Testis (tissue), 2 donors: ENCODE measurements at regions not wholly inside any gene's neighbourhood (a gene's known extent, or its start where the extent isn't known, plus 50 kb on each side); places are given as distances from the start of the nearest gene placed in this dataset.

Source experiments
- DNase-seq: peaks from one replicate; pipeline ENCODE4 v3.0.0-alpha.2; 2019
- H3K27ac ChIP-seq, 2 donors: fragments of 200-600 bp; sonication (generic); one replicate each; pipeline ENCODE4 v1.5.1; 2019
- H3K27me3 ChIP-seq: fragments of 200-600 bp; sonication (generic); one replicate; pipeline ENCODE4 v1.5.1; 2019
- H3K36me3 ChIP-seq: fragments of 200-600 bp; sonication (generic); one replicate; pipeline ENCODE4 v1.5.1; 2017; ENCODE audit warnings: low read depth; ENCODE audit errors: missing control alignments
- H3K4me1 ChIP-seq: fragments of 200-600 bp; sonication (generic); one replicate; pipeline ENCODE4 v1.5.1; 2019
- H3K4me3 ChIP-seq, 2 donors: fragments of 200-600 bp; sonication (generic); one replicate each; pipeline ENCODE4 v1.5.1; 2017 to 2019
- H3K9me3 ChIP-seq: fragments of 200-600 bp; sonication (generic); one replicate; pipeline ENCODE4 v1.5.1; 2017
- POLR2A ChIP-seq: fragments of 450-650 bp; IDR thresholded peaks from one replicate; pipeline ENCODE4 v1.6.1; 2017; ENCODE audit warnings: antibody characterized with exemption, mild to moderate bottlenecking, moderate library complexity
- WGBS, 2 donors: methylation state at CpG; one replicate each; pipeline ENCODE4 v1.1.5; 2018; 5-methylcytosine and 5-hydroxymethylcytosine counted together
- intact Hi-C: fragments of 100-400 bp; cut with DNase I; formaldehyde crosslinking; loops from one replicate; pipeline ENCODE4 v1.15.1; 2023; ENCODE audit warnings: low total_unique reads
- TF ChIP-seq, protein P1 (sequence below), 3 experiments: fragments of 450-650 bp in 2 of 3; fragments of 200-600 bp in 1 of 3; sonication (generic) in 1 of 3; IDR thresholded peaks; one replicate each; pipeline ENCODE4 v1.5.1; 2016 to 2019; ENCODE audit warnings: antibody characterized with exemption in 3 of 3, mild to moderate bottlenecking in 2 of 3, moderate library complexity in 1 of 3

GRCh38 chr1:191388283-191388682 lies 770.0 kb upstream of the RGS18 start:
- Histone ChIP-seq H3K27ac (no peak overlapping the region), H3K36me3 (no peaks in the 10 kb centered on the region), H3K27me3 (no peaks in the 10 kb centered on the region), H3K9me3 (no peaks in the 10 kb centered on the region), H3K4me3 (no peak overlapping the region), H3K4me1 (no peaks in the 10 kb centered on the region)
- TF ChIP-seq, protein P1, sequence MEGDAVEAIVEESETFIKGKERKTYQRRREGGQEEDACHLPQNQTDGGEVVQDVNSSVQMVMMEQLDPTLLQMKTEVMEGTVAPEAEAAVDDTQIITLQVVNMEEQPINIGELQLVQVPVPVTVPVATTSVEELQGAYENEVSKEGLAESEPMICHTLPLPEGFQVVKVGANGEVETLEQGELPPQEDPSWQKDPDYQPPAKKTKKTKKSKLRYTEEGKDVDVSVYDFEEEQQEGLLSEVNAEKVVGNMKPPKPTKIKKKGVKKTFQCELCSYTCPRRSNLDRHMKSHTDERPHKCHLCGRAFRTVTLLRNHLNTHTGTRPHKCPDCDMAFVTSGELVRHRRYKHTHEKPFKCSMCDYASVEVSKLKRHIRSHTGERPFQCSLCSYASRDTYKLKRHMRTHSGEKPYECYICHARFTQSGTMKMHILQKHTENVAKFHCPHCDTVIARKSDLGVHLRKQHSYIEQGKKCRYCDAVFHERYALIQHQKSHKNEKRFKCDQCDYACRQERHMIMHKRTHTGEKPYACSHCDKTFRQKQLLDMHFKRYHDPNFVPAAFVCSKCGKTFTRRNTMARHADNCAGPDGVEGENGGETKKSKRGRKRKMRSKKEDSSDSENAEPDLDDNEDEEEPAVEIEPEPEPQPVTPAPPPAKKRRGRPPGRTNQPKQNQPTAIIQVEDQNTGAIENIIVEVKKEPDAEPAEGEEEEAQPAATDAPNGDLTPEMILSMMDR (IDR thresholded peaks at IDR 0.05), result no peak
- no peak for TF ChIP-seq POLR2A
- intact Hi-C loops, result no loop called here
- DNase-seq, result no peak

DNA sequence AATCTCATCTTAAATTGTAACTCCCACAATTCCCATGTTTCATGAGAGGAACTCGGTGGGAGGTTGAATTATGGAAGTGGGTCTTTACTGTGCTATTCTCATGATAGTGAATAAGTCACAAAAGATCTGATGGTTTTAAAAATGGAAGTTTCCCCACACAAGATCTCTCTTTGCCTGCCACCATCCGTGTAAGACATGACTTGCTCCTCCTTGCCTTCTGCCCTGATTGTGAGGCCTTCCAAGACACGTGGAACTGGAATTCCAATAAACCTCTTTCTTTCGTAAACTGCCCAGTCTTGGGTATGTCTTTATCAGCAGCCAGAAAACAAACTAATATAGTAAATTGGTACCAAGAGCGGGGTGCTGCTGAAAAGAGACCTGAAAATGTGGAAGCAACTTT lies 761.6 kb upstream of the RGS18 start:
- H3K27ac ChIP-seq, result no peak overlapping the region
- no peak overlapping the region for H3K4me3 ChIP-seq
- no peaks in the 10 kb centered on the region for H3K27me3 ChIP-seq
- H3K36me3 ChIP-seq, result no peaks in the 10 kb centered on the region
- TF ChIP-seq, protein P1 (IDR thresholded peaks at IDR 0.05), result no peak
- no peak for TF ChIP-seq POLR2A
- H3K9me3 ChIP-seq, result no peaks in the 10 kb centered on the region
- H3K4me1 ChIP-seq, result no peaks in the 10 kb centered on the region
- 91 to 92% methylated on average over 5 of the region's 5 CpGs for WGBS, 2 donors
- intact Hi-C loops, result no loop called here
- no peak for DNase-seq

GRCh38 chr1:191398551-191398950 lies 759.7 kb upstream of the RGS18 start:
- H3K27me3 ChIP-seq, result no peaks in the 10 kb centered on the region
- WGBS, 2 donors, result 85 to 89% methylated on average over 4 of the region's 4 CpGs
- no peak for DNase-seq

GRCh38 chr1:191405417-191405816 lies 752.8 kb upstream of the RGS18 start:
- Histone ChIP-seq H3K4me3 (no peak overlapping the region), H3K27me3 (no peaks in the 10 kb centered on the region), H3K36me3 (no peaks in the 10 kb centered on the region), H3K9me3 (no peaks in the 10 kb centered on the region), H3K4me1 (no peaks in the 10 kb centered on the region), H3K27ac (no peak overlapping the region)
- no peak for DNase-seq
- TF ChIP-seq POLR2A, result no peak
- TF ChIP-seq, protein P1 (IDR thresholded peaks at IDR 0.05), result no peak
- WGBS, 2 donors, result 40 to 47% methylated on average over 3 of the region's 3 CpGs
- intact Hi-C loops, result no loop called here

More at GRCh38 chr1:191398551-191398950, 759.7 kb upstream of the RGS18 start:
- no peak overlapping the region for H3K27ac ChIP-seq
- H3K4me1 ChIP-seq, result no peaks in the 10 kb centered on the region
- intact Hi-C loops, result no loop called here
- no peaks in the 10 kb centered on the region for H3K9me3 ChIP-seq
- no peak for TF ChIP-seq POLR2A
- TF ChIP-seq, protein P1 (IDR thresholded peaks at IDR 0.05), result no peak
- no peak overlapping the region for H3K4me3 ChIP-seq
- no peaks in the 10 kb centered on the region for H3K36me3 ChIP-seq

DNA sequence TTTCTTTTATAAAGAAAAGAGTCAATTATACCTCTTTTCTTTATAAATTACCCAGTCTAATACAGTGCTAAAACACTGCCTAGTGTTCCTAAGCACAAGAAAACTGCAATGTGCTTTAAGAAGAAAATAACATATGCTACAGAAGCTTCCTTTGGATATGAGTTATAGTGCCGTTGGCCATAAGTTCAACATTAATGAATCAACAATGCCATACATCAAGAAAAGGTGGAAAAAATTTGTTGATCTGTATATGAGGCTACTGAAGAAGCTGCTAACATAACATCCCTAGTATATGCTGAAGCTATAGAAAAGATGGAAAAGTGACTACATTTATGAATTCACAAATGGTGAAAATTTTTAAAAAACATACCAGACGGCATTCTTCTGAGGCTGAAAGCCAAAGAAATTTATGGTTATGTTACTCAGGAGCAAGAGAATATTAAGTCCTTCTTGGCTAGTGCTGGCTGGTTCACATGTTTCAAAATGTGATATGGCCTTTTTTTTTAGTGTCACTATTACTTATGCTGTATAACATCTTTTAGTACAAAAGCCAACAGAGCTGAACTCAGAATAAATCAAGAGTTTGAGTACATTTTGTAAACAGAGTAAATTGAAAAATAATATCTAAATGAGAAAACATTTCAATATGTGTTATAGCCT lies 743.2 kb upstream of the RGS18 start:
- intact Hi-C loops, result no loop called here
- TF ChIP-seq, protein P1 (IDR thresholded peaks at IDR 0.05), result no peak
- no peak for TF ChIP-seq POLR2A
- Histone ChIP-seq H3K4me3 (no peak overlapping the region), H3K27me3 (no peaks in the 10 kb centered on the region), H3K36me3 (no peaks in the 10 kb centered on the region), H3K27ac (no peak overlapping the region), H3K4me1 (no peaks in the 10 kb centered on the region), H3K9me3 (no peaks in the 10 kb centered on the region)
- 61 to 62% methylated on average over 2 of the region's 2 CpGs for WGBS, 2 donors
- DNase-seq, result no peak
